Keratinocyte (primary cell): ENCODE measurements at regions not wholly inside any gene's neighbourhood (a gene's known extent, or its start where the extent isn't known, plus 50 kb on each side); places are given as distances from the start of the nearest gene placed in this dataset.

Experiments
- DNase-seq: peaks from one replicate; pipeline ENCODE4 v3.0.0-alpha.2; 2011; ENCODE audit warnings: low read depth, missing footprints, low spot score
- FAIRE-seq: peaks from 2 replicates; lab custom pipeline; 2011; peaks lifted over from hg19 to GRCh38; lab: Jason Lieb, UNC
- H2AFZ ChIP-seq: 2 replicates; pipeline ENCODE4 v1.6.0; 2012; ENCODE audit warnings: low read length, control low read depth, inconsistent platforms; ENCODE audit not compliant: control insufficient read depth
- H3K27ac ChIP-seq: 2 replicates; pipeline ENCODE4 v1.5.1; 2011; ENCODE audit warnings: low read length; ENCODE audit not compliant: control insufficient read depth, insufficient read depth
- H3K27me3 ChIP-seq: 3 replicates; pipeline ENCODE4 v1.6.0; 2011; ENCODE audit warnings: low read length; ENCODE audit not compliant: control insufficient read depth, insufficient read depth; ENCODE audit errors: extremely low read depth
- H3K36me3 ChIP-seq, 2 experiments: 2 replicates in 1 of 2; 3 replicates in 1 of 2; pipeline ENCODE4 v1.5.1; 2011; ENCODE audit warnings: low read length in 2 of 2, mild to moderate bottlenecking in 1 of 2; ENCODE audit not compliant: control insufficient read depth in 2 of 2, insufficient read depth in 2 of 2; ENCODE audit errors: extremely low read depth in 1 of 2
- H3K4me1 ChIP-seq: 3 replicates; pipeline ENCODE4 v1.5.1; 2011; ENCODE audit warnings: low read length; ENCODE audit not compliant: control insufficient read depth, insufficient read depth; ENCODE audit errors: extremely low read depth
- H3K4me2 ChIP-seq: 3 replicates; pipeline ENCODE4 v1.6.0; 2011; ENCODE audit warnings: low read depth, low read length; ENCODE audit not compliant: control insufficient read depth, insufficient read depth; ENCODE audit errors: extremely low read depth
- H3K4me3 ChIP-seq, 3 experiments: fragments of 200-600 bp in 1 of 3; sonication (generic) in 1 of 3; 2 replicates in 2 of 3; 3 replicates in 1 of 3; pipeline ENCODE4 v1.5.1; 2011 to 2016; ENCODE audit warnings: low read length in 3 of 3, mild to moderate bottlenecking in 3 of 3, control low read depth in 2 of 3, inconsistent platforms in 1 of 3, low read depth in 1 of 3, mixed read lengths in 1 of 3, mixed run types in 1 of 3, moderate library complexity in 1 of 3; ENCODE audit not compliant: control insufficient read depth in 2 of 3, insufficient read depth in 2 of 3; ENCODE audit errors: extremely low read depth in 1 of 3
- H3K79me2 ChIP-seq: 2 replicates; pipeline ENCODE4 v1.6.0; 2012; ENCODE audit warnings: low read length; ENCODE audit not compliant: control insufficient read depth, insufficient read depth
- H3K9ac ChIP-seq: 3 replicates; pipeline ENCODE4 v1.6.0; 2011; ENCODE audit warnings: low read length; ENCODE audit not compliant: control insufficient read depth, insufficient read depth; ENCODE audit errors: extremely low read depth
- H3K9me1 ChIP-seq: 3 replicates; pipeline ENCODE4 v1.6.0; 2011; ENCODE audit warnings: low read length; ENCODE audit not compliant: control insufficient read depth, insufficient read depth; ENCODE audit errors: extremely low read depth
- H3K9me3 ChIP-seq: 2 replicates; pipeline ENCODE4 v1.5.1; 2012; ENCODE audit warnings: low read depth, low read length; ENCODE audit not compliant: control insufficient read depth
- H4K20me1 ChIP-seq: 3 replicates; pipeline ENCODE4 v1.6.0; 2011; ENCODE audit warnings: low read length; ENCODE audit not compliant: control insufficient read depth, insufficient read depth; ENCODE audit errors: extremely low read depth
- CTCF ChIP-seq, 3 experiments: IDR thresholded peaks in 1 of 3; conservative IDR thresholded peaks in 1 of 3; optimal IDR thresholded peaks in 1 of 3; 2 replicates in 2 of 3; 3 replicates in 1 of 3; pipeline versions ENCODE3 to v1.5.1; 2011; ENCODE audit warnings: low read length in 3 of 3, mild to moderate bottlenecking in 3 of 3, moderate library complexity in 2 of 3, control low read depth in 1 of 3, inconsistent platforms in 1 of 3; ENCODE audit not compliant: insufficient read depth in 2 of 3; ENCODE audit errors: extremely low read depth in 1 of 3
- EZH2 ChIP-seq: IDR thresholded peaks from one replicate; pipeline ENCODE4 v1.6.1; 2012; ENCODE audit warnings: inconsistent platforms, mild to moderate bottlenecking, low read length, moderate library complexity
- dilution Hi-C: fragments of 300-500 bp; cut with MboI; formaldehyde crosslinking; loops from one replicate; pipeline ENCODE4 v1.7.0; 2020; ENCODE audit warnings: low sequenced_read_pairs; ENCODE audit not compliant: extremely low pct_ligation_motif_present

- no peaks in the 10 kb centered on the region for H3K79me2 ChIP-seq
- DNase-seq, result no peak
- dilution Hi-C loops, result no loop called here
- no peak for FAIRE-seq
- TF ChIP-seq CTCF (optimal IDR thresholded peaks at IDR 0.05 in 1 of 3, IDR thresholded peaks at IDR 0.05 in 1 of 3, conservative IDR thresholded peaks at IDR 0.05 in 1 of 3; ENCODE audit: extremely low read depth in 1 of 3, insufficient read depth in 2 of 3, low read length in 3 of 3) (peak in 1 of 3 experiments; percentile 9), EZH2 (no peak)
- H3K27me3 ChIP-seq, result no peaks in the 10 kb centered on the region
- no peaks in the 10 kb centered on the region for H3K36me3 ChIP-seq
- H2AFZ ChIP-seq, result no peak overlapping the region
- H3K4me2 ChIP-seq, result no peak overlapping the region
- no peaks in the 10 kb centered on the region for H4K20me1 ChIP-seq
- H3K27ac ChIP-seq, result no peak overlapping the region
- H3K9me3 ChIP-seq, result no peaks in the 10 kb centered on the region
- no peaks in the 10 kb centered on the region for H3K9me1 ChIP-seq
- no peak overlapping the region for H3K4me3 ChIP-seq
- H3K9ac ChIP-seq, result no peak overlapping the region
- H3K4me1 ChIP-seq, result no peaks in the 10 kb centered on the region
Observed at GRCh38 chr3:178325330-178325729, 210.9 kb upstream of the KCNMB2 start.

- no peaks in the 10 kb centered on the region for H3K36me3 ChIP-seq
- H4K20me1 ChIP-seq, result no peaks in the 10 kb centered on the region
- no peaks in the 10 kb centered on the region for H3K9me1 ChIP-seq
- TF ChIP-seq CTCF (optimal IDR thresholded peaks at IDR 0.05 in 1 of 3, IDR thresholded peaks at IDR 0.05 in 1 of 3, conservative IDR thresholded peaks at IDR 0.05 in 1 of 3; ENCODE audit: extremely low read depth in 1 of 3, insufficient read depth in 2 of 3, low read length in 3 of 3) (no peak), EZH2 (no peak)
- FAIRE-seq (no peak), DNase-seq (no peak)
- no peaks in the 10 kb centered on the region for H3K79me2 ChIP-seq
- no peaks in the 10 kb centered on the region for H3K4me1 ChIP-seq
- no peak overlapping the region for H3K27ac ChIP-seq
- no peak overlapping the region for H3K4me3 ChIP-seq
- no peak overlapping the region for H3K4me2 ChIP-seq
- dilution Hi-C loops, result no loop called here
- H3K9ac ChIP-seq, result no peak overlapping the region
- no peaks in the 10 kb centered on the region for H3K27me3 ChIP-seq
- H3K9me3 ChIP-seq, result no peaks in the 10 kb centered on the region
- no peak overlapping the region for H2AFZ ChIP-seq
Observed at GRCh38 chr3:178329936-178330335, 206.3 kb upstream of the KCNMB2 start.
